GM23338 (cell line): ENCODE measurements at regions not wholly inside any gene's neighbourhood (a gene's known extent, or its start where the extent isn't known, plus 50 kb on each side); places are given as distances from the start of the nearest gene placed in this dataset.

Experiments used
- ATAC-seq: fragments of 200-7000 bp; cut with Tn5 transposase; 3 replicates; pipeline ENCODE4 v1.9.1; 2020
- DNase-seq: peaks from one replicate; pipeline ENCODE4 v3.0.0-alpha.2; 2015; ENCODE audit warnings: low spot score
- H2AFZ ChIP-seq: fragments of 200-600 bp; sonication (generic); 2 replicates; pipeline ENCODE4 v1.8.0; 2016; ENCODE audit warnings: antibody characterized with exemption, mild to moderate bottlenecking, moderate library complexity
- H3F3A ChIP-seq: fragments of 200-600 bp; sonication (generic); replicated peaks from 2 replicates; pipeline ENCODE4 v1.8.0; 2017; ENCODE audit warnings: antibody characterized with exemption, mixed run types, low read depth
- H3K27ac ChIP-seq: fragments of 200-600 bp; sonication (generic); 2 replicates; pipeline ENCODE4 v1.6.1; 2016; ENCODE audit warnings: low read depth
- H3K27me3 ChIP-seq: fragments of 200-600 bp; sonication (generic); 2 replicates; pipeline ENCODE4 v1.8.0; 2016; ENCODE audit warnings: mild to moderate bottlenecking, mixed run types, moderate library complexity; ENCODE audit not compliant: insufficient read depth
- H3K36me3 ChIP-seq: fragments of 200-600 bp; sonication (generic); 2 replicates; pipeline ENCODE4 v1.8.0; 2016; ENCODE audit warnings: mild to moderate bottlenecking; ENCODE audit not compliant: insufficient read depth
- H3K4me1 ChIP-seq: fragments of 200-600 bp; sonication (generic); 2 replicates; pipeline ENCODE4 v1.8.0; 2016; ENCODE audit warnings: mild to moderate bottlenecking, moderate library complexity; ENCODE audit not compliant: insufficient read depth
- H3K4me2 ChIP-seq: fragments of 200-600 bp; sonication (generic); 2 replicates; pipeline ENCODE4 v1.7.1; 2017; ENCODE audit warnings: mixed run types
- H3K4me3 ChIP-seq: fragments of 200-600 bp; sonication (generic); 2 replicates; pipeline ENCODE4 v1.6.1; 2016; ENCODE audit warnings: mixed run types
- H3K79me2 ChIP-seq: fragments of 200-600 bp; sonication (generic); replicated peaks from 2 replicates; pipeline ENCODE4 v1.8.0; 2017; ENCODE audit warnings: mild to moderate bottlenecking; ENCODE audit not compliant: insufficient read depth
- H3K9me2 ChIP-seq: fragments of 200-600 bp; sonication (generic); 2 replicates; pipeline ENCODE4 v1.8.0; 2017; ENCODE audit not compliant: insufficient read depth
- H4K20me1 ChIP-seq: fragments of 200-600 bp; sonication (generic); replicated peaks from 2 replicates; pipeline ENCODE4 v1.8.0; 2017; ENCODE audit warnings: mild to moderate bottlenecking; ENCODE audit not compliant: insufficient read depth
- H3K27ac Mint-ChIP-seq: 2 replicates; pipeline ENCODE4 v1.8.0; 2020; ENCODE audit warnings: inconsistent platforms, mild to moderate bottlenecking, moderate library complexity, mixed read lengths
- H3K27me3 Mint-ChIP-seq: 3 replicates; pipeline ENCODE4 v1.8.0; 2022; ENCODE audit warnings: low read depth, mild to moderate bottlenecking, moderate library complexity, mixed read lengths, inconsistent platforms; ENCODE audit not compliant: insufficient read depth, poor library complexity
- H3K36me3 Mint-ChIP-seq: 3 replicates; pipeline ENCODE4 v1.8.0; 2021; ENCODE audit warnings: low read depth, mild to moderate bottlenecking, inconsistent platforms, moderate library complexity, mixed read lengths
- H3K4me1 Mint-ChIP-seq: 3 replicates; pipeline ENCODE4 v1.8.0; 2020; ENCODE audit warnings: mild to moderate bottlenecking, inconsistent platforms, mixed read lengths
- H3K4me3 Mint-ChIP-seq: 3 replicates; pipeline ENCODE4 v1.8.0; 2021; ENCODE audit warnings: moderate library complexity, mild to moderate bottlenecking, inconsistent platforms, mixed read lengths
- H3K9me3 Mint-ChIP-seq: 3 replicates; pipeline ENCODE4 v1.8.0; 2020; ENCODE audit warnings: moderate library complexity, mild to moderate bottlenecking, inconsistent platforms, mixed read lengths
- CREB1 ChIP-seq: fragments of 250-450 bp; sonication (Bioruptor Pico); IDR thresholded peaks from 2 replicates; pipeline ENCODE4 v1.5.0; 2020; ENCODE audit warnings: low read depth, mild to moderate bottlenecking, moderate library complexity
- CTCF ChIP-seq, 2 experiments: fragments of 200-600 bp in 1 of 2; sonication (generic) in 1 of 2; conservative IDR thresholded peaks; 2 replicates each; pipeline versions ENCODE4 v1.5.1 to v1.6.1; 2016 to 2017; ENCODE audit warnings: antibody characterized with exemption in 2 of 2, low read depth in 2 of 2, mild to moderate bottlenecking in 2 of 2, moderate library complexity in 1 of 2
- ETS1 ChIP-seq: IDR thresholded peaks from 2 replicates; pipeline ENCODE4 v1.6.1; 2016; ENCODE audit warnings: antibody characterized with exemption
- EZH2 ChIP-seq: fragments of 200-600 bp; sonication (generic); IDR thresholded peaks from one replicate; pipeline ENCODE4 v1.8.0; 2017; ENCODE audit warnings: antibody characterized with exemption, mild to moderate bottlenecking, low read depth; ENCODE audit not compliant: unreplicated experiment
- EZH2phosphoT487 ChIP-seq: fragments of 200-600 bp; sonication (generic); IDR thresholded peaks from one replicate; pipeline ENCODE4 v1.8.1; 2018; ENCODE audit warnings: antibody characterized with exemption; ENCODE audit not compliant: unreplicated experiment
- JUNB ChIP-seq: IDR thresholded peaks from one replicate; pipeline ENCODE4 v1.6.1; 2016; ENCODE audit warnings: antibody characterized with exemption; ENCODE audit not compliant: unreplicated experiment
- NANOG ChIP-seq: IDR thresholded peaks from 2 replicates; pipeline ENCODE4 v1.6.1; 2016; ENCODE audit warnings: antibody characterized with exemption, borderline replicate concordance
- POLR2AphosphoS5 ChIP-seq: IDR thresholded peaks from 2 replicates; pipeline ENCODE4 v1.6.1; 2016; ENCODE audit warnings: antibody characterized with exemption, low read depth
- REST ChIP-seq: IDR thresholded peaks from one replicate; pipeline ENCODE4 v1.6.1; 2018; ENCODE audit warnings: antibody characterized with exemption; ENCODE audit not compliant: unreplicated experiment
- STAT1 ChIP-seq: IDR thresholded peaks from one replicate; pipeline ENCODE4 v1.6.1; 2016; ENCODE audit warnings: antibody characterized with exemption; ENCODE audit not compliant: unreplicated experiment
- ZNF114 ChIP-seq: fragments of 250-450 bp; sonication (Bioruptor Pico); IDR thresholded peaks from 2 replicates; pipeline ENCODE4 v1.5.0; 2020; ENCODE audit warnings: mild to moderate bottlenecking, moderate library complexity
- ZNF331 ChIP-seq: fragments of 250-450 bp; sonication (Bioruptor Pico); IDR thresholded peaks from 2 replicates; pipeline ENCODE4 v1.5.0; 2020; ENCODE audit warnings: low read depth, mild to moderate bottlenecking, moderate library complexity
- TF ChIP-seq, protein P1 (sequence below): fragments of 250-450 bp; sonication (Bioruptor Pico); IDR thresholded peaks from 2 replicates; pipeline ENCODE4 v1.5.0; 2020; ENCODE audit warnings: mild to moderate bottlenecking, moderate library complexity

- H3K27me3 Mint-ChIP-seq: no peaks in the 10 kb centered on the region
- peaks cover 4% of the 10 kb centered on the region; the same call in 2 of the 3 replicates for H3K4me1 Mint-ChIP-seq
- Histone ChIP-seq H3K4me2 (no peak overlapping the region), H3K4me1 (no peaks in the 10 kb centered on the region), H3K9me2 (peaks cover 7% of the 10 kb centered on the region; the same call in 1 of the 2 replicates), H3K79me2 (no peaks in the 10 kb centered on the region), H3K27me3 (no peaks in the 10 kb centered on the region), H3K27ac (no peak overlapping the region), H3K36me3 (no peaks in the 10 kb centered on the region), H3F3A (no peaks in the 10 kb centered on the region), H2AFZ (no peak overlapping the region), H3K4me3 (no peak overlapping the region), H4K20me1 (no peaks in the 10 kb centered on the region)
- no peaks in the 10 kb centered on the region for H3K9me3 Mint-ChIP-seq
- H3K36me3 Mint-ChIP-seq: no peaks in the 10 kb centered on the region
- ATAC-seq (no peak), DNase-seq (no peak)
- H3K27ac Mint-ChIP-seq: no peak overlapping the region
- no peak overlapping the region for H3K4me3 Mint-ChIP-seq
- TF ChIP-seq POLR2AphosphoS5: no peak
- no peak for TF ChIP-seq JUNB
- TF ChIP-seq EZH2phosphoT487: no peak
- TF ChIP-seq NANOG: no peak
- TF ChIP-seq, protein P1, sequence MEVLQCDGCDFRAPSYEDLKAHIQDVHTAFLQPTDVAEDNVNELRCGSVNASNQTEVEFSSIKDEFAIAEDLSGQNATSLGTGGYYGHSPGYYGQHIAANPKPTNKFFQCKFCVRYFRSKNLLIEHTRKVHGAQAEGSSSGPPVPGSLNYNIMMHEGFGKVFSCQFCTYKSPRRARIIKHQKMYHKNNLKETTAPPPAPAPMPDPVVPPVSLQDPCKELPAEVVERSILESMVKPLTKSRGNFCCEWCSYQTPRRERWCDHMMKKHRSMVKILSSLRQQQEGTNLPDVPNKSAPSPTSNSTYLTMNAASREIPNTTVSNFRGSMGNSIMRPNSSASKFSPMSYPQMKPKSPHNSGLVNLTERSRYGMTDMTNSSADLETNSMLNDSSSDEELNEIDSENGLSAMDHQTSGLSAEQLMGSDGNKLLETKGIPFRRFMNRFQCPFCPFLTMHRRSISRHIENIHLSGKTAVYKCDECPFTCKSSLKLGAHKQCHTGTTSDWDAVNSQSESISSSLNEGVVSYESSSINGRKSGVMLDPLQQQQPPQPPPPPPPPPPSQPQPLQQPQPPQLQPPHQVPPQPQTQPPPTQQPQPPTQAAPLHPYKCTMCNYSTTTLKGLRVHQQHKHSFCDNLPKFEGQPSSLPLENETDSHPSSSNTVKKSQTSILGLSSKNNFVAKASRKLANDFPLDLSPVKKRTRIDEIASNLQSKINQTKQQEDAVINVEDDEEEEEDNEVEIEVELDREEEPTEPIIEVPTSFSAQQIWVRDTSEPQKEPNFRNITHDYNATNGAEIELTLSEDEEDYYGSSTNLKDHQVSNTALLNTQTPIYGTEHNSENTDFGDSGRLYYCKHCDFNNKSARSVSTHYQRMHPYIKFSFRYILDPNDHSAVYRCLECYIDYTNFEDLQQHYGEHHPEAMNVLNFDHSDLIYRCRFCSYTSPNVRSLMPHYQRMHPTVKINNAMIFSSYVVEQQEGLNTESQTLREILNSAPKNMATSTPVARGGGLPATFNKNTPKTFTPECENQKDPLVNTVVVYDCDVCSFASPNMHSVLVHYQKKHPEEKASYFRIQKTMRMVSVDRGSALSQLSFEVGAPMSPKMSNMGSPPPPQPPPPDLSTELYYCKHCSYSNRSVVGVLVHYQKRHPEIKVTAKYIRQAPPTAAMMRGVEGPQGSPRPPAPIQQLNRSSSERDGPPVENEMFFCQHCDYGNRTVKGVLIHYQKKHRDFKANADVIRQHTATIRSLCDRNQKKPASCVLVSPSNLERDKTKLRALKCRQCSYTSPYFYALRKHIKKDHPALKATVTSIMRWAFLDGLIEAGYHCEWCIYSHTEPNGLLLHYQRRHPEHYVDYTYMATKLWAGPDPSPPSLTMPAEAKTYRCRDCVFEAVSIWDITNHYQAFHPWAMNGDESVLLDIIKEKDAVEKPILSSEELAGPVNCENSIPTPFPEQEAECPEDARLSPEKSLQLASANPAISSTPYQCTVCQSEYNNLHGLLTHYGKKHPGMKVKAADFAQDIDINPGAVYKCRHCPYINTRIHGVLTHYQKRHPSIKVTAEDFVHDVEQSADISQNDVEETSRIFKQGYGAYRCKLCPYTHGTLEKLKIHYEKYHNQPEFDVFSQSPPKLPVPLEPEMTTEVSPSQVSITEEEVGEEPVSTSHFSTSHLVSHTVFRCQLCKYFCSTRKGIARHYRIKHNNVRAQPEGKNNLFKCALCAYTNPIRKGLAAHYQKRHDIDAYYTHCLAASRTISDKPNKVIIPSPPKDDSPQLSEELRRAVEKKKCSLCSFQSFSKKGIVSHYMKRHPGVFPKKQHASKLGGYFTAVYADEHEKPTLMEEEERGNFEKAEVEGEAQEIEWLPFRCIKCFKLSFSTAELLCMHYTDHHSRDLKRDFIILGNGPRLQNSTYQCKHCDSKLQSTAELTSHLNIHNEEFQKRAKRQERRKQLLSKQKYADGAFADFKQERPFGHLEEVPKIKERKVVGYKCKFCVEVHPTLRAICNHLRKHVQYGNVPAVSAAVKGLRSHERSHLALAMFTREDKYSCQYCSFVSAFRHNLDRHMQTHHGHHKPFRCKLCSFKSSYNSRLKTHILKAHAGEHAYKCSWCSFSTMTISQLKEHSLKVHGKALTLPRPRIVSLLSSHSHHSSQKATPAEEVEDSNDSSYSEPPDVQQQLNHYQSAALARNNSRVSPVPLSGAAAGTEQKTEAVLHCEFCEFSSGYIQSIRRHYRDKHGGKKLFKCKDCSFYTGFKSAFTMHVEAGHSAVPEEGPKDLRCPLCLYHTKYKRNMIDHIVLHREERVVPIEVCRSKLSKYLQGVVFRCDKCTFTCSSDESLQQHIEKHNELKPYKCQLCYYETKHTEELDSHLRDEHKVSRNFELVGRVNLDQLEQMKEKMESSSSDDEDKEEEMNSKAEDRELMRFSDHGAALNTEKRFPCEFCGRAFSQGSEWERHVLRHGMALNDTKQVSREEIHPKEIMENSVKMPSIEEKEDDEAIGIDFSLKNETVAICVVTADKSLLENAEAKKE: no peak
- TF ChIP-seq REST: no peak
- no peak for TF ChIP-seq ETS1
- no peak for TF ChIP-seq ZNF331 (CRISPR knock-in tag)
- TF ChIP-seq EZH2: no peak
- TF ChIP-seq CREB1 (CRISPR knock-in tag): no peak
- no peak for TF ChIP-seq ZNF114 (CRISPR knock-in tag)
- TF ChIP-seq CTCF (conservative IDR thresholded peaks at IDR 0.05; ENCODE audit: low read depth in 2 of 2): no peak
- TF ChIP-seq STAT1: no peak
Observed at GRCh38 chr11:28961726-28962125, 853.5 kb downstream of the METTL15 start.
